ENCODE measurements at regions not wholly inside any gene's neighbourhood (a gene's known extent, or its start where the extent isn't known, plus 50 kb on each side); places are given as distances from the start of the nearest gene placed in this dataset.

- no peak overlapping the region for H3K27ac ChIP-seq
- H3K36me3 ChIP-seq = no peaks in the 10 kb centered on the region
- ATAC-seq (ENCODE audit: low FRiP score in 2 of 2) (no peak), DNase-seq (no peak)
- no peaks in the 10 kb centered on the region for H3K9me3 ChIP-seq
- 59 to 67% methylated on average over 3 of the region's 3 CpGs for WGBS, 2 donors
- H3K4me3 ChIP-seq = no peak overlapping the region
- TF ChIP-seq POLR2AphosphoS5 (IDR thresholded peaks at IDR 0.05) (no peak), POLR2A (IDR thresholded peaks at IDR 0.05) (no peak), EP300 (IDR thresholded peaks at IDR 0.05) (no peak), CTCF (IDR thresholded peaks at IDR 0.05) (no peak)
- no peaks in the 10 kb centered on the region for H3K27me3 ChIP-seq
- H3K4me1 ChIP-seq = no peaks in the 10 kb centered on the region
Observed at GRCh38 chr5:16313761-16314160, 134.2 kb upstream of the MARCHF11 start.

GRCh38 chr5:16312785-16313184, 133.2 kb upstream of the MARCHF11 start:
- DNase-seq (no peak), ATAC-seq (ENCODE audit: low FRiP score in 2 of 2) (no peak)
- no peaks in the 10 kb centered on the region for H3K27me3 ChIP-seq
- no peak overlapping the region for H3K4me3 ChIP-seq
- no peak overlapping the region for H3K27ac ChIP-seq
- WGBS, 2 donors = 70 to 71% methylated on average over 3 of the region's 3 CpGs
- no peaks in the 10 kb centered on the region for H3K9me3 ChIP-seq
- no peaks in the 10 kb centered on the region for H3K36me3 ChIP-seq
- no peaks in the 10 kb centered on the region for H3K4me1 ChIP-seq
- TF ChIP-seq EP300 (IDR thresholded peaks at IDR 0.05) (no peak), POLR2AphosphoS5 (IDR thresholded peaks at IDR 0.05) (no peak), CTCF (IDR thresholded peaks at IDR 0.05) (no peak), POLR2A (IDR thresholded peaks at IDR 0.05) (no peak)

GRCh38 chr5:16311666-16312065, 132.1 kb upstream of the MARCHF11 start:
- Histone ChIP-seq H3K4me3 (no peak overlapping the region), H3K27ac (no peak overlapping the region), H3K4me1 (no peaks in the 10 kb centered on the region), H3K9me3 (no peaks in the 10 kb centered on the region), H3K36me3 (no peaks in the 10 kb centered on the region), H3K27me3 (no peaks in the 10 kb centered on the region)
- no peak for TF ChIP-seq POLR2AphosphoS5 (IDR thresholded peaks at IDR 0.05)
- no peak for TF ChIP-seq POLR2A (IDR thresholded peaks at IDR 0.05)
- TF ChIP-seq EP300 (IDR thresholded peaks at IDR 0.05) = no peak
- 77 to 91% methylated on average over 2 of the region's 2 CpGs for WGBS, 2 donors
- DNase-seq = no peak
- no peak for ATAC-seq (ENCODE audit: low FRiP score in 2 of 2)

- no peak for DNase-seq
- ATAC-seq (ENCODE audit: low FRiP score in 2 of 2) = no peak
- Histone ChIP-seq H3K4me1 (no peaks in the 10 kb centered on the region), H3K27me3 (no peaks in the 10 kb centered on the region), H3K9me3 (no peaks in the 10 kb centered on the region), H3K27ac (no peak overlapping the region), H3K4me3 (no peak overlapping the region), H3K36me3 (no peaks in the 10 kb centered on the region)
- TF ChIP-seq POLR2A (IDR thresholded peaks at IDR 0.05) = no peak
- no peak for TF ChIP-seq CTCF (IDR thresholded peaks at IDR 0.05)
- no peak for TF ChIP-seq POLR2AphosphoS5 (IDR thresholded peaks at IDR 0.05)
- no peak for TF ChIP-seq EP300 (IDR thresholded peaks at IDR 0.05)
- 66 to 70% methylated on average over 1 of the region's 1 CpG for WGBS, 2 donors
Observed at GRCh38 chr5:16306812-16307211, 127.2 kb upstream of the MARCHF11 start.

- no peak for ATAC-seq (ENCODE audit: low FRiP score in 2 of 2)
- Histone ChIP-seq H3K9me3 (no peaks in the 10 kb centered on the region), H3K27ac (no peak overlapping the region), H3K4me1 (no peaks in the 10 kb centered on the region), H3K27me3 (no peaks in the 10 kb centered on the region), H3K36me3 (no peaks in the 10 kb centered on the region), H3K4me3 (no peak overlapping the region)
- TF ChIP-seq CTCF (IDR thresholded peaks at IDR 0.05) = no peak
- TF ChIP-seq POLR2A (IDR thresholded peaks at IDR 0.05) = no peak
- 81 to 82% methylated on average over 6 of the region's 6 CpGs for WGBS, 2 donors
- DNase-seq = no peak
Observed at GRCh38 chr5:16304846-16305245, 125.3 kb upstream of the MARCHF11 start.
